Stimulated activated CD4-positive, alpha-beta T cell treated with anti-CD3 and anti-CD28 coated beads, Interleukin-4, amount 100 ng/mL, for 4 hours (primary cell): ENCODE measurements at regions not wholly inside any gene's neighbourhood (a gene's known extent, or its start where the extent isn't known, plus 50 kb on each side); places are given as distances from the start of the nearest gene placed in this dataset.

Source experiments
- DNase-seq, 2 experiments: peaks; one replicate each; pipeline ENCODE4 v3.0.0-alpha.2; 2020

- DNase-seq, result no peak
Observed at GRCh38 chr11:95341221-95341620, 110.2 kb upstream of the SESN3 start.

DNA sequence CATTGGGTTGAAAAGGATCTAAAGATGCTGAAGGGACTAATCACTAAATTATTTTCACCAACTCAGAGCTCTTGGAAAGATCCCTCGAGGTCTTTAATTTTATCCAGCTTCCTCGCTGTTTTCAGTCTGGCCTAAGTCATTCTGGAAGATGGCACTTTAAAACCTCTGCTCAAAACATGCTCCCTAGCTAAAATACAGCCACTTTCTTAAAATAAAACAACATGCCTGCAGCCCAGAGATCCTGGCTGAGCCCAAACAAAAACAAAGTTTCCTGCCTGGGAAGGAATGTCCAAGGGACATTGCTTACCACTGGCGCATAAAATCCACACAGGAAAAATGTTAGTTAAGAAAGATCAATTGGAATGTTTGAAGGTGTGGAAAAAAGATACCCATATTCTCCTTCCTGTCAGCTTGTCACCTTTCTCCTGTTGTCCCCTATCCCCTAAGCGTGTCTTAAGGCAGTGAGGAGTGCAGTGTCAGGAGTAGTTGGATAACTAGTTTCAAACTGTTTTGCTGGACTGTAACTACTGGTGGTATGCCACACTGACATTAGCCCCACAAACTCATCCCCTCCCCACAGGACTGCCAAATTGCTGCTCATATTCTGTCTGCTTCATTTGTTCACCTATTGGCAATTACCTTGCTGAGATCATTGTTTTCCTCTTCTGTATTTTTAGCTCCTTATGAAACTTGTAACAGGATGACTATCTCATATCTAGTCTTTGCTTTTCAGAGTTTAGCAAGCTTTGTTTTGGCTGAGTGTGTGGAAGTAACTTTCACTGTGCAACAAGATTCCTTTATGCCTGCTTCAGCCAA, 108.3 kb upstream of the SESN3 start:
- no peak for DNase-seq

DNA sequence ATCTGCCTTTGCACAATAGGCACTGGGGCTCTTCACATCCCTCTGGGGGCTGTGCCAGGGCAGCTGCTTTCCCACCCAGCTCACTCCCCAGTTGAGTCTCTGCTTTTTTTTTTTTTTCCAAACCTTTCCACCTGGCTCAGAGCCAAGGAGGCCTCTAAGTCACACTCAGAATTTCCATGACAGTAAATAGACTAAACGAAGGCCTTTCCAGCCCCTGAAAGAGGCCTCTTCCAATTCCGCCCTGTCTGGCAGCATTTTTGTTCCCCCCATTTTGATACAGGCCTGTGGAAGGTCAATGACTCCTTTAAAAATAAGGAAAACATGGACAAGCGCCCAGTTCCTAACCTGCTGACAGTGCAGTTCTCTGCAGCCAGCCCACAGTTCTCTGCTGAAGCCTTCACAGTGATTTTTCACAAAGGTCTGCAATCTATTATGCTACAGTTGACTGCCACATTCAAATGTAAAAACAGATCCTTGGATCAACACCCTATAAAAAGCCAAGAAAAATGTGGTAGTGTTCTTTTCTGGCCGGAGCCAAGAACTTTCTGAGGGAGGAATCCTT, 107.5 kb upstream of the SESN3 start:
- no peak for DNase-seq

GRCh38 chr11:95337972-95338429, 107.0 kb upstream of the SESN3 start:
- DNase-seq, result no peak

DNA sequence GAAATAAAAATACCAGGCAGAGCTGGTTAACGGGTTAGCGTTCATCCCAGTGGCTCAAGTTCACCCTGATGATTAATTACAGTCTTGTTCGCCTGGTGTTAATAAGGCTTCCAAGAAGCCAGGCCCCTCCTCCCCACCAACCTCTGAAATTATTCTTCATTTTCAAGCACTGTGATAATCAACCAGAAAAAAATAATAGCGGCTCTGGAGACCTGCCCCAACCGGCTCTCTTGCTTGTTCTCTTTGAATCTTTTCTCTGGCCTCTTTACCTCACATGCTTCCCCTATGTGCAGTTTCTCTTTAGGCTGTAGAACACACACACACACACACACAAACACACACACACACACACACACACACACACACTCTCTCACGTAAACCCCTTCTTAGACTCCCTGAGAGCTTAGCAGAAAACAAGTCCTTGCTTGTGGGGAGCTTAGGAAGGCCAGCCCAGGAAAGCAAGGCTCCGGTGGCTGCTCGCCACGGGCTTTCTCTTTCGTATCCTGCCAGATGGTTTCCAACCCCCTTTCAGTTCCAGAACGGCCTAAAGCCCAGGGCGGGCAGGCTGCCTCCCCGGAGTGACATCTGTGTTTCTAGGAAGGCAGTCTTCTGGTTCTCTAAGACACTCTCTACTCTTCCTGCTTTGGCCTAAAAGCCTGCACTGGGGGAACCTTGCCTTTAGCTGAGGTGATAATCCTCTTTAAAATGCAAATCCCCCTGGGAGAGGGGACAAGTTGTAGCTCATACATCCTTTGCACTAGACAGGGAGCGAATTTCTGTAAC, 106.4 kb upstream of the SESN3 start:
- peak; percentile 25 to 33 for DNase-seq

DNA sequence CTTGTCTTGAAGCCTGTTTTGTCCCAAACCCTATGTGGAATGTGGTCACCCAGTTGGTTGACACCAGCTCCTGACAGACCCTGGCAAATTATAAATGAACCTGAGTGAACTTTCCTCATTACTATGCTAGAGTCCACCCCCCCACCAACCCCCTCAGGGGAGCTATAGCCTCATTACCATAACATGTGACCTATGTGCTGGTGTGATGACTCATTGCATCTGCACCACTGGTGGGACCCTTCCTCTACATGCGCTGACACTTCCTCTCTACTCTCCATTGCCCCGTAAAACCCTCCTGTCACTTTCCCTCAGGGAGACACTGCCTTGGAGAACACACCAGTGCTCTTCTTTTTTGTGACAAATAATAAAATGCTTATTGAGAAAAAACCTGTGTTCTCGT, 105.0 kb upstream of the SESN3 start:
- DNase-seq, result no peak

- DNase-seq, result no peak
Observed at GRCh38 chr11:95331161-95331560, 100.2 kb upstream of the SESN3 start.

DNA sequence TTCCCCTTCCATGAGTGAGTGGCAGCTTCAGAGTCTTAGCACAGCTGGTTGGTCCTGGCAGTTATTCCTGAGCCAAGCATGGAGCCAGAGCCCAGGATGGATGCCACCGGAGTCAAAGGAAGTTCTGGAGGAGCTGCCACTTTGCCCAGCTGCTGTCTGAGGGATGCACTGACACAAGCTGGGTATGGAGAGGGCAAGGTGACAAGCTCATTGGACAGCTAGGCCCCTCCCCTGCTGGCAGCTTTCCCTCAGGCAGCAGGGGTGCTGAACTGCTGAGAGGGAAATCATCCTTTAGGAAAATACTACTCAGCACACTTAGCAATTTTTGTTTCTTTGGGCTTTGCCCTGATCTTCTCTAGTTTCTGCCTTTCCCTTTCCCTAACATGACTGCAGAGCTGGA, 99.3 kb upstream of the SESN3 start:
- no peak for DNase-seq

DNA sequence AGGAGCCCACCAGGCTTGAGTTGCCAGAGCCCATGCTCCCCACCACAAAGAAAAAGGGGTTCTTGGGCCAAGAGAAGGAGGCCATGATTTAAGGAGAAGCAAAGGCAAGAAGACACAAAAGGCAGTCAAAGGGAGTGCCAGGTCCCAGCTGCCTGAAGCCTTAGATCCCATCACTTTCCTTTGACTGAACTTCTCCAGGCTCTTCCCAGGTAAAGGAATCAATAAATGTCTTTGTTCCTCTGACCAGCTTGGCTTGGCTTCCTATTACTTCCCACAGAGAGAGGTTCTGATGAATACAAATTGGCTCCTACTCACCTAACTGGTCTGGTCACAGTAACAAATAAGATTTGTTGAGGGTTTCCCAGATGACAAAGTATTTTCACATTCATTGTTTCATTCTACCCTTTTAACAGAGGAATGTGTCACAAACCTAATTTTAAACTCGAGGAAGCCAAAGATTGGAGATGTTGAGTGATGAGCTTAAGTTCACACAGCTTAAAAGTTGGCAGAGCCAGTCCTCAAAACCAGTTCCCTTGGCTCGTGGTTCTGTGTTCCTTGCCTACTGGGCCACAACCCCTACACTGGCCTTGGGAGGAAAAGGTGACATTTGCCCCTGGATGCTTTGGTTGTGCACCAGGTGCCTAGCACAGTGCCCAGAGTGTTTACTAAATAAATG, 96.4 kb upstream of the SESN3 start:
- DNase-seq, result no peak

- DNase-seq, result no peak
Observed at GRCh38 chr11:95325777-95326258, 94.8 kb upstream of the SESN3 start.

DNA sequence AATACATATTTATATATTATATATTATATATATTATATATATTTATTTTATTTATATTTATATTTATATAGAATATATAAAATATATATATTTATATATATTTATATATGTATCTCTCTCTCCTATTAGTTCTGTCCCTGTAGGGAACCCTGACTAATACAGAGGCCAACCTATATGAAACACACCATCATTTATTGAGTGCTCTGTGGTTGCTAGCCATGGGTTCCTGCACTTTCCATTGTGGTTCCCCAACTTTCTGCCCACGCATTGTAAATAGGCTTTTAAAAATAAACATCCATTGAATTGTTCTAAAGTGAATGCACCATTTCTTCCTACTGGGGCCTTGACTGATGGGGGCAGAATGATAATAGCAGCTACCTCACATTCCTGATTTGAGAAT, 93.8 kb upstream of the SESN3 start:
- no peak for DNase-seq

- no peak for DNase-seq
Observed at GRCh38 chr11:95322539-95322938, 91.5 kb upstream of the SESN3 start.

- DNase-seq, result no peak
Observed at GRCh38 chr11:95318498-95318897, 87.5 kb upstream of the SESN3 start.

GRCh38 chr11:95308512-95309035, 77.6 kb upstream of the SESN3 start:
- no peak for DNase-seq

DNA sequence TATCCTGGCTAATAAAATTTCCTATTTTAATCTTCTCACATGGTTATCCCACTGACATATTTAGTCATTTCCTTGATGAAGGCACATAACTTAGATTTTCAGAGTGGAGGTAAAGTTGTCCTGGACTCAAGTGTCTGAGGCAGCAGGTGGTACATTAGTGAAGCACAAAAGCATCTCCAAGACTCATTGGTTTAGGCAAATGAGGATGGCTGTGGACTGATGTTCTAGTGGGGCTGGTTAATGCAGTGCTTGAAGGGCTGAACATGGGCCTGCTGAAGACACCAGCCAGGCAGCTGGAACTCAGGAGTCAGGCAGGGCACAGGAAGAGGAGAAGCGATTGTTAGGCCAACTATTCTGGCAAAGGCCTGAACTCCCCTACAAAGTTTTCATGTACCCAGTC, 76.3 kb upstream of the SESN3 start:
- DNase-seq, result no peak

GRCh38 chr11:95306801-95307200, 75.8 kb upstream of the SESN3 start:
- no peak for DNase-seq

- DNase-seq, result no peak
Observed at GRCh38 chr11:95306123-95306522, 75.1 kb upstream of the SESN3 start.

GRCh38 chr11:95305705-95306104, 74.7 kb upstream of the SESN3 start:
- DNase-seq, result no peak

- DNase-seq, result no peak
Observed at GRCh38 chr11:95304777-95305176, 73.8 kb upstream of the SESN3 start.

DNA sequence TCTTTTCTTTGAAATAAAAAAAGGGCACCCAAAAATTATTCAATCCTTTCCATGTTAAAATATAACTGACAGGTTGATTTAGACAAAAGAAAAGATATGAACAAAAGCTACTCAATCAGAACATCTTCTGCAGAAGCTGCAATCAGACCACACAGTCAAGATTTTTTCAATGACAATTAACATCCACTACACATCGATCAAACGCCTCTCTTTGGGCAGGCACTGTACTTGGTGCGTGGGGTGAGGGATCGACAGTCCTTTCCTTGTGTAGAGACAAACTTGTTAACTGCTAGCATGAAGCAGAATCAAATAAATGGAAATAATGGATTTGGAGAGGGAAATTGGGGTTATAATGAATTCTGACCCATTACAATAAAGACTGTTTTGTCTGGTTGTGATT, 71.2 kb upstream of the SESN3 start:
- no peak for DNase-seq

GRCh38 chr11:95301474-95301873, 70.5 kb upstream of the SESN3 start:
- no peak for DNase-seq

DNA sequence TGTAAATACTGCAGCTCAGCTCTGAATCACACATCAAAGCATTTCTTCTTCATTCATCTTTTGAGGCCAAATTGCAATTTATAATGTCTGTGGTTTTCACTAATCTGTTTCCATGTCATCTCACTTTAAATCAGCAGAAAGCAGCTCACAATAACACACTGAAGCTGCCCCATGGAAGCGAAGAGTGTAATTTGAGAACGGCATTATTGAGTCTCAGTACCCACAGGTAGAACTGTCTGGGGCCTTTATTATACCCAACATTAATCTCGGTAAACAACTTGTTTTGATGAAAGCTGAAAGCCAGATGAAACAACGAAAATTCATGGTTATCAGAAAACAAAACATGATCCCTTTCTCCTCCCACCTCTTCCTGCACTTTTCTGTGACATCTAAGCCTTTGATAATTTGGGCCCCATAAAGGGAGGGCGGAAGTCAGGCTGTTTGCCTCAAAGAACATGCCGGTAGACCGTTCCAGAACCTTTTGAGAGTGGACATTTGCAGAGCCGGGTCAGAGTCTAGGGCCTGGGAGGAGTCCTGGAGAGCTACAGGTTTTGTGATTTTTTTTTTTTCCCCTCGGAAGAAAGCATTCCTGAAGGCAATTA, 68.2 kb upstream of the SESN3 start:
- no peak for DNase-seq
